Left lung (tissue), 4 donors: ENCODE measurements at regions not wholly inside any gene's neighbourhood (a gene's known extent, or its start where the extent isn't known, plus 50 kb on each side); places are given as distances from the start of the nearest gene placed in this dataset.

Experiments used
- ATAC-seq: fragments of 200-7000 bp; cut with Tn5 transposase; one replicate; pipeline ENCODE4 v1.9.1; 2020; ENCODE audit warnings: moderate library complexity
- DNase-seq, 4 donors: peaks; one replicate each; pipeline ENCODE4 v3.0.0-alpha.2; 2013 to 2020
- H3K27ac ChIP-seq, 2 donors: fragments of 200-600 bp; sonication (generic) in 1 of 2; one replicate each; pipeline versions ENCODE4 v1.5.0 to v1.8.0; 2020 to 2021
- H3K27me3 ChIP-seq, 2 donors: fragments of 200-600 bp; sonication (generic) in 1 of 2; one replicate each; pipeline versions ENCODE4 v1.5.0 to v1.8.0; 2020 to 2021
- H3K36me3 ChIP-seq, 2 donors: fragments of 200-600 bp; sonication (generic) in 1 of 2; one replicate each; pipeline versions ENCODE4 v1.5.0 to v1.8.0; 2020 to 2021
- H3K4me1 ChIP-seq, 2 donors: fragments of 200-600 bp; one replicate each; pipeline ENCODE4 v1.8.0; 2021
- H3K4me3 ChIP-seq, 2 donors: fragments of 200-600 bp; sonication (generic) in 1 of 2; one replicate each; pipeline versions ENCODE4 v1.5.0 to v1.8.0; 2020 to 2021; ENCODE audit warnings: mild to moderate bottlenecking in 1 of 2
- H3K9me3 ChIP-seq, 2 donors: fragments of 200-600 bp; sonication (generic) in 1 of 2; one replicate each; pipeline versions ENCODE4 v1.5.0 to v1.8.0; 2020 to 2021
- intact Hi-C, 2 donors: fragments of 100-400 bp; cut with DNase I; formaldehyde crosslinking; loops; one replicate each; pipeline versions ENCODE4 v1.11.2 to v1.14.2; 2022
- TF ChIP-seq, protein P1 (sequence below), 2 donors: fragments of 200-600 bp; sonication (generic) in 1 of 2; IDR thresholded peaks; one replicate each; pipeline versions ENCODE4 v1.5.0 to v1.8.0; 2021; ENCODE audit warnings: antibody characterized with exemption in 2 of 2
- donor health status: DM: no; HTN: yes; CAD: no.
- donor health status: DM: no; HTN: no; CAD: no.

DNA sequence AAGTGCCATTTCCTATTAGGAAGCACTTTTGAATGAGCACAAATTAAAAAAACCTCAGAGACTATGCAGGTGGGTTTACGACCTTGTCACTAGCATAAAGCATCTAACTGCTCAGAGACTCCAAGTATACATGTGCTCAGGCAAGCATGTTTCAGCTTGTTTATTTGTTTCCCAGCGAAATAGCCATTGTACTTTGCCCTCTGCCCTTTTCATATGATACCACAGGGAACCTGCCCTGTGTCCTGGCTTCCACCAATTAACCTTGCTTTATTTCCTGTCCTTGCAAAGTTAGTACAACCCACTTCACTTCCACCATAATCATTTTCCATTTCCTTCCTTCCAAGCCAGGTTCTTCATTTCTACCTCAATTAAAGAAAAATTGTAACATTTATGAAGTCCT is 194.9 kb downstream of the DUSP6 start:
- ATAC-seq (no peak), DNase-seq (no peak)
- intact Hi-C loops = no loop called here
- no peaks in the 10 kb centered on the region for H3K27me3 ChIP-seq
- no peaks in the 10 kb centered on the region for H3K9me3 ChIP-seq
- H3K4me3 ChIP-seq = no peak overlapping the region
- H3K27ac ChIP-seq = peak overlapping the region in 1 of 2 donors; percentile 87
- TF ChIP-seq, protein P1, sequence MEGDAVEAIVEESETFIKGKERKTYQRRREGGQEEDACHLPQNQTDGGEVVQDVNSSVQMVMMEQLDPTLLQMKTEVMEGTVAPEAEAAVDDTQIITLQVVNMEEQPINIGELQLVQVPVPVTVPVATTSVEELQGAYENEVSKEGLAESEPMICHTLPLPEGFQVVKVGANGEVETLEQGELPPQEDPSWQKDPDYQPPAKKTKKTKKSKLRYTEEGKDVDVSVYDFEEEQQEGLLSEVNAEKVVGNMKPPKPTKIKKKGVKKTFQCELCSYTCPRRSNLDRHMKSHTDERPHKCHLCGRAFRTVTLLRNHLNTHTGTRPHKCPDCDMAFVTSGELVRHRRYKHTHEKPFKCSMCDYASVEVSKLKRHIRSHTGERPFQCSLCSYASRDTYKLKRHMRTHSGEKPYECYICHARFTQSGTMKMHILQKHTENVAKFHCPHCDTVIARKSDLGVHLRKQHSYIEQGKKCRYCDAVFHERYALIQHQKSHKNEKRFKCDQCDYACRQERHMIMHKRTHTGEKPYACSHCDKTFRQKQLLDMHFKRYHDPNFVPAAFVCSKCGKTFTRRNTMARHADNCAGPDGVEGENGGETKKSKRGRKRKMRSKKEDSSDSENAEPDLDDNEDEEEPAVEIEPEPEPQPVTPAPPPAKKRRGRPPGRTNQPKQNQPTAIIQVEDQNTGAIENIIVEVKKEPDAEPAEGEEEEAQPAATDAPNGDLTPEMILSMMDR (IDR thresholded peaks at IDR 0.05) = no peak
- peaks cover 12 to 46% of the 10 kb centered on the region in 2 donors for H3K4me1 ChIP-seq
- H3K36me3 ChIP-seq = no peaks in the 10 kb centered on the region

DNA sequence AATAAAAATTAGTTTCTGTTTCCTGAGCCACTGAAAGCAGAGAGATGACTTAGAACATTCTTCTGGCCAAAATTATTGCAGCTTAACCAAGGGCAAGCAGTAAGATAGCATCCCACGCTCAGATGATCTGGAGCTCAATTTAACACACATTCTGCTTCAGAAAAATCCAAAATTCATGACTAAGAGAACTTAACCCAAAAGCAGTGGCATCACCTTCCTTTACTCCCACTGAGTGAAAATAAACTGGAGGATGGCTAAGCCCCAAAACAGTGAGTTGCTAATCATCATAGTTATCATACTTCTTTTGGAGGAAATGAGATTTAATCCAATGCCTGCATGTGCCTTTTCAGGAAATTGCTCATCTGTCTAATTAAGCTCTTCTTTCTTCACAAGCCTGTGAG is 195.4 kb downstream of the DUSP6 start:
- no peak overlapping the region for H3K4me3 ChIP-seq
- peak overlapping the region in 1 of 2 donors; percentile 87 for H3K27ac ChIP-seq
- H3K36me3 ChIP-seq = no peaks in the 10 kb centered on the region
- H3K27me3 ChIP-seq = no peaks in the 10 kb centered on the region
- ATAC-seq = peak; percentile 10
- no peaks in the 10 kb centered on the region for H3K9me3 ChIP-seq
- peaks cover 8 to 41% of the 10 kb centered on the region in 2 donors for H3K4me1 ChIP-seq
- DNase-seq = no peak
- TF ChIP-seq, protein P1 (IDR thresholded peaks at IDR 0.05) = no peak
- intact Hi-C loops = no loop called here

DNA sequence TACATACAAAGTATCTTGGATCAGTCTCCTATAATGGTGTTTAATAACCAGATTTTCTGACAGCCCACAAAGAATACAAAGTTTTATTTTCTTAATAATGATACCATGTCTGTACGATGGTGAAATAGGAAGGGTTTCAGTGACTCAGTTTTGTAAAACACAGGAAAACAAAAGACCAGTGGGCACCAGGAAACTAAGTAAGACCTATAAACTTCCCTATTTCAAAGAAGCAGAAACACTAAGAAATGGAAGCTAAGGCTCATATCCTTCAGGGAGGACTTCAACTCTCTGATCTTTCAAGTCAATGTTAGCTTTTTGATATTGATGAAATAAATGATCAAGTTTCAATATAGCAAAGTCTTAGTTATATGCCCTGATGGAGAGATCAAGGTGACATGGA is 196.0 kb downstream of the DUSP6 start:
- peak overlapping the region in 1 of 2 donors; percentile 87 for H3K27ac ChIP-seq

DNA sequence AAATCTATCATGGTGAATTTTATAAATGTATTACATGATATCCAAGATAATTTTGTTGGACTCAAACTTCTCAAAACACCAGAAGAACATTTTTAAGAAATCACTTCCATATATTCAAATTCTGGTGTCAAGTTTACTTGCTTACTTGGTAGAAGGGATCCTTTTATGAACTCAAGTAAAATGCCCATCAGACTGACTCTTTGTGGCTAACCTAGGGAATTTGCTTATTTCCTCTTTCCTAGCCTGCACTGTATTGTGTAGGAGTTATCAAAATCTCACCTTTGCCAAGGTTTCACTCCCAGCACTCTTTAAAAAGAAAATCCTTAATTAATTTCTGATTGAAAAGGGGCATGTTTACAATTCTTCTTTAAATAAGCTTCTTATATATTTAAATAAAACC is 196.5 kb downstream of the DUSP6 start:
- H3K9me3 ChIP-seq = peaks cover 0 to under 1% of the 10 kb centered on the region in 2 donors
- TF ChIP-seq, protein P1 (IDR thresholded peaks at IDR 0.05) = no peak
- intact Hi-C loops = no loop called here
- H3K27ac ChIP-seq = peak overlapping the region in 1 of 2 donors; percentile 87
- no peaks in the 10 kb centered on the region for H3K36me3 ChIP-seq
- ATAC-seq (no peak), DNase-seq (no peak)
- peaks cover 8 to 30% of the 10 kb centered on the region in 2 donors for H3K4me1 ChIP-seq
- no peak overlapping the region for H3K4me3 ChIP-seq
- H3K27me3 ChIP-seq = no peaks in the 10 kb centered on the region

More for the DNA sequence above, 196.0 kb downstream of the DUSP6 start:
- H3K9me3 ChIP-seq = no peaks in the 10 kb centered on the region
- peaks cover 8 to 35% of the 10 kb centered on the region in 2 donors for H3K4me1 ChIP-seq
- TF ChIP-seq, protein P1 (IDR thresholded peaks at IDR 0.05) = no peak
- no peaks in the 10 kb centered on the region for H3K36me3 ChIP-seq
- H3K27me3 ChIP-seq = no peaks in the 10 kb centered on the region
- DNase-seq = no peak
- ATAC-seq = peak; percentile 41
- intact Hi-C loops = no loop called here
- no peak overlapping the region for H3K4me3 ChIP-seq

DNA sequence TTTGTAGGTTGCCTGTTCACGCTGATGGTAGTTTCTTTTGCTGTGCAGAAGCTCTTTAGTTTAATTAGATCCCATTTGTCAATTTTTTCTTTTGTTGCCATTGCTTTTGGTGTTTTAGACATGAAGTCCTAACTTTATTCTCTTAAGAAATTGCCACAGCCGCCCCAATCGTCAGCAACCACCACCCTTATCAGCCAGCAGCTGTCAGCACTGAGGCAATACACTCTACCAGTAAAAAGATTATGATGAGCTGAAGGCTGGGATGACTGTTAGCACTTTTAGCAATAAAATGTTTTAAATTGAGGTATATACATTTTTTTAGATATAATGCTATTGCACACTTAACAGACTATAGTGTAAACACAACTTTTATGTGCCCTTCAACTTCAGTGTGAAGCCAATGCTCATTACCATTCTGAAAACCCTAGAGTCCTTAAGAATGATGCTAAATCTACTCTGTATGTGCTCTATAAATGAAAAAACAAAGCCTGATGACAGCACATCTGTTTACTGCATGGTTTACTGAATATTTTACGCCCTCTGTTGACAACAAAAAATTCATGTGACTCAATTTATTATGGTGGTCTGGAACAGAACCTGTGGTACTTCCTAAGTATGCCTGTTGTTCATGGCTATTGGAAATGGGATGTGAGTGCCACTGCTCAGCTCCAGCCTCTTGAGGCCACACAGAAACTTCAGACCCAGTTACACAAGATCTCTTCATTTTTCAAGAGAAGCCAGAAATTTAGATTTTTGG is 197.4 kb downstream of the DUSP6 start:
- no peak for ATAC-seq
- Histone ChIP-seq H3K4me1 (peaks cover 8 to 21% of the 10 kb centered on the region in 2 donors), H3K4me3 (no peak overlapping the region), H3K27ac (peak overlapping the region in 1 of 2 donors; percentile 87), H3K36me3 (no peaks in the 10 kb centered on the region), H3K27me3 (no peaks in the 10 kb centered on the region), H3K9me3 (peaks cover 0 to 4% of the 10 kb centered on the region in 2 donors)
- intact Hi-C loops = no loop called here
- TF ChIP-seq, protein P1 (IDR thresholded peaks at IDR 0.05) = no peak
- no peak for DNase-seq
